Cardiac fibroblast (primary cell): ENCODE measurements at regions not wholly inside any gene's neighbourhood (a gene's known extent, or its start where the extent isn't known, plus 50 kb on each side); places are given as distances from the start of the nearest gene placed in this dataset.

Experiments used
- DNase-seq, 2 donors: peaks; one replicate each; pipeline versions ENCODE4 v3.0.0 to v3.0.0-alpha.2; 2010; ENCODE audit warnings: low read depth in 2 of 2
- H3K4me3 ChIP-seq, 2 donors: replicated peaks in 1 of 2; 1 replicate in 1 of 2; 2 replicates in 1 of 2; pipeline ENCODE4 v1.5.1; 2011; ENCODE audit warnings: low read depth in 2 of 2, low read length in 2 of 2, mild to moderate bottlenecking in 2 of 2, moderate library complexity in 1 of 2
- CTCF ChIP-seq: IDR thresholded peaks from one replicate; pipeline ENCODE4 v1.5.1; 2011; ENCODE audit warnings: low read depth, mild to moderate bottlenecking, low read length, inconsistent platforms

- no peak for TF ChIP-seq CTCF
- H3K4me3 ChIP-seq: no peak overlapping the region
- DNase-seq: no peak
Observed at GRCh38 chr21:24910591-24910990, 696.7 kb downstream of the MRPL39 start.

- H3K4me3 ChIP-seq: no peak overlapping the region
- TF ChIP-seq CTCF: no peak
- no peak for DNase-seq
Observed at GRCh38 chr21:24903994-24904635, 703.2 kb downstream of the MRPL39 start.

GRCh38 chr21:24899138-24899537, 708.1 kb downstream of the MRPL39 start:
- H3K4me3 ChIP-seq: no peak overlapping the region
- DNase-seq: no peak
- TF ChIP-seq CTCF: no peak

- no peak for TF ChIP-seq CTCF
- no peak overlapping the region for H3K4me3 ChIP-seq
- no peak for DNase-seq
Observed at GRCh38 chr21:24897883-24898282, 709.4 kb downstream of the MRPL39 start.

GRCh38 chr21:24896735-24897124, 710.6 kb downstream of the MRPL39 start:
- no peak for DNase-seq
- no peak overlapping the region for H3K4me3 ChIP-seq
- TF ChIP-seq CTCF: no peak

GRCh38 chr21:24895885-24896734, 711.2 kb downstream of the MRPL39 start:
- peak; percentile 1 to 2 for DNase-seq
- no peak overlapping the region for H3K4me3 ChIP-seq
- TF ChIP-seq CTCF: no peak
